ENCODE measurements at regions not wholly inside any gene's neighbourhood (a gene's known extent, or its start where the extent isn't known, plus 50 kb on each side); places are given as distances from the start of the nearest gene placed in this dataset.
"Not testable (repeated sequence)": the region's sequence is repeated elsewhere in the genome, so short reads cannot be mapped to it uniquely, and the experiment has no call there.

- TF ChIP-seq CTCF (IDR thresholded peaks at IDR 0.05) (no peak), POLR2A (IDR thresholded peaks at IDR 0.05) (no peak)
- Histone ChIP-seq H3K4me1 (no peaks in the 10 kb centered on the region), H3K4me3 (no peak overlapping the region), H3K27ac (no peak overlapping the region), H3K27me3 (peaks cover 0 to 7% (median 0%) of the 10 kb centered on the region in 9 donors), H3K9me3 (no peaks in the 10 kb centered on the region), H3K36me3 (no peaks in the 10 kb centered on the region)
- intact Hi-C loops (cut with DNase I) = no loop called here
- no peak for DNase-seq
- 41 to 57% (median 43%) methylated on average over 8 of the region's 8 CpGs for WGBS, 4 donors
- no peak for ATAC-seq
Observed at GRCh38 chr5:77864997-77865396, 88.9 kb upstream of the TBCA start.

DNA sequence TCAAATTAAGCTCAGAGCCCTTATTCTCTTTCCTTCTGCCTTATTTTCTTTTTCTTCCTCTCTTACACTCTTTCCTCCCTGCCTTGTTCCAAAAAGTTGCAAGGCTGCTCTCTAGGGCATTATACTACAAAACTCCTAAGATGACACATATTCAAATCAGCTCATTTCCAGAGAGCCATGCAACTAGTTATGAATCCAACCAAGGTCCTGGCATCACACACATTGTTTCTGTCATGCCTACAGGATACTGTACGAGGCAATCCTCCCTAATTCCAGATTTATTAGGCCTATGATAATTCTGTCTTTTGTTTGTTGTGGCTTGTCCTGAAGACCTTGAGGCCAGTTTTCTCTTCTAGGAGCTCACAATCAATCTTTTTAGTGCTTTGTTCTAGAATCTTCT is 87.0 kb upstream of the TBCA start:
- intact Hi-C loops (cut with DNase I) = no loop called here
- no peak overlapping the region for H3K4me3 ChIP-seq
- H3K36me3 ChIP-seq = no peaks in the 10 kb centered on the region
- 41 to 69% (median 57%) methylated on average over 1 of the region's 1 CpG for WGBS, 4 donors
- no peaks in the 10 kb centered on the region for H3K9me3 ChIP-seq
- TF ChIP-seq CTCF (IDR thresholded peaks at IDR 0.05) = no peak
- no peak for DNase-seq
- ATAC-seq = no peak
- no peaks in the 10 kb centered on the region for H3K4me1 ChIP-seq
- H3K27me3 ChIP-seq = peaks cover 0 to 7% (median 0%) of the 10 kb centered on the region in 9 donors
- H3K27ac ChIP-seq = no peak overlapping the region

DNA sequence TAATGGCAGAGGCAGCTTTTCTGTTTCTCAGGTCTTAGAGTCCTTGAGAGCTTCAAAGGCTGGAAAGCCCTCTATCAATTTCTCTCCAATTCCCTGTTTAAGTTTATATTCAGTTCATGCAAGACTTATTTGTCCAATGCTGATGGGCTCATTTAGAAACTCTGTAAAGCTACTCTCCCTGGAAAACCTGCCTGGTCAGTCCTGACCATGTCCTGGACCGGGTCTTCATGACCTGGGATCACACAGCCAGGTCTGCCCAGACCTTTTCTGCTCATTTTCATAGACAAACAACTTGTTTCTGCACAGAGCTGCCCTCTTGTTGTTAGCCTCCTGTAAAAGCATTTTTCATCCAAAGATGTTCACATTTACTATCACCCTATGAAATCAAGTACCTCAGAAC is 85.4 kb upstream of the TBCA start:
- H3K9me3 ChIP-seq = no peaks in the 10 kb centered on the region
- no peak for ATAC-seq
- no peaks in the 10 kb centered on the region for H3K36me3 ChIP-seq
- TF ChIP-seq CTCF (IDR thresholded peaks at IDR 0.05) = no peak
- TF ChIP-seq POLR2A (IDR thresholded peaks at IDR 0.05) = no peak
- intact Hi-C loops (cut with DNase I) = no loop called here
- no peak for DNase-seq
- 89 to 95% (median 95%) methylated on average over 1 of the region's 1 CpG for WGBS, 4 donors
- no peaks in the 10 kb centered on the region for H3K4me1 ChIP-seq
- H3K4me3 ChIP-seq = no peak overlapping the region
- peaks cover 0 to 7% (median 0%) of the 10 kb centered on the region in 9 donors for H3K27me3 ChIP-seq
- H3K27ac ChIP-seq = no peak overlapping the region

DNA sequence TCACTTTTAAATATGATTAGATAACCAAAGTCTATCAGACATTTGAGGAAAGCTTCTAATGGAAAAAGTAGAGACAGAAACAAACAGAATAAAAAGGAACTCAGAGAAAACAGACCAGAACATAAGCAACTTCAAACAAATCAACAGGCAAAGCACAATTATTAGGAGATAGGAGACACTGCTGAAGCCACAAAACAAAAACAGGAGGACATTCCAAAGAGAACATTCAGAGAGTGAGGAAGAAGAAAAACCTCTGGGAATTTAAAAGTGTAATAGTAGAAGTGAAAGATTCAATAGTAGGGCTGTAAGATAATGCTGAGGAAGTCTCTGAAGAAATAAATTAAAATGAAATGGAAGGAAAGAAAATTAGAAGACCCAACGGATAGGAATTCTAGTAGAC is 83.2 kb upstream of the TBCA start:
- no peaks in the 10 kb centered on the region for H3K36me3 ChIP-seq
- no peaks in the 10 kb centered on the region for H3K4me1 ChIP-seq
- DNase-seq (no peak), ATAC-seq (no peak)
- no peaks in the 10 kb centered on the region for H3K9me3 ChIP-seq
- 66 to 94% (median 77%) methylated on average over 1 of the region's 1 CpG for WGBS, 4 donors
- H3K27me3 ChIP-seq = peaks cover 0 to 7% (median 0%) of the 10 kb centered on the region in 9 donors
- TF ChIP-seq POLR2A (IDR thresholded peaks at IDR 0.05) = no peak
- TF ChIP-seq CTCF (IDR thresholded peaks at IDR 0.05) = no peak
- no peak overlapping the region for H3K4me3 ChIP-seq
- H3K27ac ChIP-seq = no peak overlapping the region
- intact Hi-C loops (cut with DNase I) = no loop called here

- H3K36me3 ChIP-seq; H3K9me3 ChIP-seq; H3K4me1 ChIP-seq; DNase-seq; intact Hi-C loops (cut with DNase I); H3K27ac ChIP-seq; H3K4me3 ChIP-seq; ATAC-seq; H3K27me3 ChIP-seq: not testable (repeated sequence)
- 94 to 96% (median 94%) methylated on average over 9 of the region's 9 CpGs for WGBS, 4 donors
Observed at GRCh38 chr5:77858678-77859077, 82.5 kb upstream of the TBCA start.

Measured in heart left ventricle (tissue), 16 donors.